ENCODE measurements at regions not wholly inside any gene's neighbourhood (a gene's known extent, or its start where the extent isn't known, plus 50 kb on each side); places are given as distances from the start of the nearest gene placed in this dataset.

DNA sequence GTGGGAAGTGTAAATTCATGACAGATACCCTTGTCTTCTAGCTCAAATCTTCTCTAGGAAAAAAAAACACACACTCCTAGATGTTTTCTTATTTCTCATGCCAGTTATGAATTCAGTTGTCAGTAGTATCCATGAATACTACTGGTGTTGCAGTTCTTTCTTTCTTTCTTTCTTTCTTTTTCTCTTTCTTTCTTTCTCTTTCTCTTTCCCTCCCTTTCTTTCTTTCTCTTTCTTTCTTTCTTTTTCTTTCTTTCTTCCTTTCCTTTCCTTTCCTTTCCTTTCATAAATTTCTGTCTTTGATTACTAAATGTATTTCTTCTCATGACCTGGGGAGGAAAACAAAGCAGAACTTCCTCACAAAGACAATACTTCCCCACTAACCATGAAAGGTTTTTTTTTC lies 253.8 kb downstream of the PCDH7 start:
- H3K4me2 ChIP-seq (ENCODE audit: low read length) = no peak overlapping the region
- no peaks in the 10 kb centered on the region for H4K20me1 ChIP-seq (ENCODE audit: insufficient read depth, low read length)
- no peaks in the 10 kb centered on the region for H3F3A ChIP-seq (ENCODE audit: insufficient read depth, low read length)
- no peak for TF ChIP-seq EZH2 (IDR thresholded peaks at IDR 0.05; ENCODE audit: borderline replicate concordance, low read length)
- TF ChIP-seq, protein P1, sequence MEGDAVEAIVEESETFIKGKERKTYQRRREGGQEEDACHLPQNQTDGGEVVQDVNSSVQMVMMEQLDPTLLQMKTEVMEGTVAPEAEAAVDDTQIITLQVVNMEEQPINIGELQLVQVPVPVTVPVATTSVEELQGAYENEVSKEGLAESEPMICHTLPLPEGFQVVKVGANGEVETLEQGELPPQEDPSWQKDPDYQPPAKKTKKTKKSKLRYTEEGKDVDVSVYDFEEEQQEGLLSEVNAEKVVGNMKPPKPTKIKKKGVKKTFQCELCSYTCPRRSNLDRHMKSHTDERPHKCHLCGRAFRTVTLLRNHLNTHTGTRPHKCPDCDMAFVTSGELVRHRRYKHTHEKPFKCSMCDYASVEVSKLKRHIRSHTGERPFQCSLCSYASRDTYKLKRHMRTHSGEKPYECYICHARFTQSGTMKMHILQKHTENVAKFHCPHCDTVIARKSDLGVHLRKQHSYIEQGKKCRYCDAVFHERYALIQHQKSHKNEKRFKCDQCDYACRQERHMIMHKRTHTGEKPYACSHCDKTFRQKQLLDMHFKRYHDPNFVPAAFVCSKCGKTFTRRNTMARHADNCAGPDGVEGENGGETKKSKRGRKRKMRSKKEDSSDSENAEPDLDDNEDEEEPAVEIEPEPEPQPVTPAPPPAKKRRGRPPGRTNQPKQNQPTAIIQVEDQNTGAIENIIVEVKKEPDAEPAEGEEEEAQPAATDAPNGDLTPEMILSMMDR (IDR thresholded peaks at IDR 0.05; ENCODE audit: low read length) = no peak
- H2AFZ ChIP-seq (ENCODE audit: low read length) = no peak overlapping the region
- no peak overlapping the region for H3K9ac ChIP-seq (ENCODE audit: low read length)
- no peak overlapping the region for H3K27ac ChIP-seq (ENCODE audit: low read depth, low read length, poor library complexity, severe bottlenecking)
- no peaks in the 10 kb centered on the region for H3K27me3 ChIP-seq (ENCODE audit: insufficient read depth, low read length)
- no peak overlapping the region for H3K4me3 ChIP-seq (ENCODE audit: low read depth, low read length, poor library complexity, severe bottlenecking)
- no peaks in the 10 kb centered on the region for H3K36me3 ChIP-seq (ENCODE audit: insufficient read depth, low read length)
- H3K79me2 ChIP-seq (ENCODE audit: insufficient read depth, low read length) = no peaks in the 10 kb centered on the region
- no peaks in the 10 kb centered on the region for H3K9me2 ChIP-seq (ENCODE audit: low read depth, low read length)
- H3K4me1 ChIP-seq (ENCODE audit: insufficient read depth, low read length, severe bottlenecking) = no peaks in the 10 kb centered on the region
- no peaks in the 10 kb centered on the region for H3K9me3 ChIP-seq (ENCODE audit: low read length)

GRCh38 chr4:30979402-30979801 lies 259.2 kb downstream of the PCDH7 start:
- no peak for TF ChIP-seq EZH2 (IDR thresholded peaks at IDR 0.05; ENCODE audit: borderline replicate concordance, low read length)
- TF ChIP-seq, protein P1 (IDR thresholded peaks at IDR 0.05; ENCODE audit: low read length) = no peak
- no peak overlapping the region for H3K4me3 ChIP-seq (ENCODE audit: low read depth, low read length, poor library complexity, severe bottlenecking)
- no peaks in the 10 kb centered on the region for H3K4me1 ChIP-seq (ENCODE audit: insufficient read depth, low read length, severe bottlenecking)
- no peaks in the 10 kb centered on the region for H3K9me3 ChIP-seq (ENCODE audit: low read length)
- no peaks in the 10 kb centered on the region for H3F3A ChIP-seq (ENCODE audit: insufficient read depth, low read length)
- no peaks in the 10 kb centered on the region for H3K36me3 ChIP-seq (ENCODE audit: insufficient read depth, low read length)
- H3K27ac ChIP-seq (ENCODE audit: low read depth, low read length, poor library complexity, severe bottlenecking) = no peak overlapping the region
- H3K9ac ChIP-seq (ENCODE audit: low read length) = no peak overlapping the region
- no peak overlapping the region for H2AFZ ChIP-seq (ENCODE audit: low read length)
- no peaks in the 10 kb centered on the region for H3K79me2 ChIP-seq (ENCODE audit: insufficient read depth, low read length)
- no peaks in the 10 kb centered on the region for H3K27me3 ChIP-seq (ENCODE audit: insufficient read depth, low read length)
- H3K9me2 ChIP-seq (ENCODE audit: low read depth, low read length) = no peaks in the 10 kb centered on the region
- no peaks in the 10 kb centered on the region for H4K20me1 ChIP-seq (ENCODE audit: insufficient read depth, low read length)
- H3K4me2 ChIP-seq (ENCODE audit: low read length) = no peak overlapping the region

DNA sequence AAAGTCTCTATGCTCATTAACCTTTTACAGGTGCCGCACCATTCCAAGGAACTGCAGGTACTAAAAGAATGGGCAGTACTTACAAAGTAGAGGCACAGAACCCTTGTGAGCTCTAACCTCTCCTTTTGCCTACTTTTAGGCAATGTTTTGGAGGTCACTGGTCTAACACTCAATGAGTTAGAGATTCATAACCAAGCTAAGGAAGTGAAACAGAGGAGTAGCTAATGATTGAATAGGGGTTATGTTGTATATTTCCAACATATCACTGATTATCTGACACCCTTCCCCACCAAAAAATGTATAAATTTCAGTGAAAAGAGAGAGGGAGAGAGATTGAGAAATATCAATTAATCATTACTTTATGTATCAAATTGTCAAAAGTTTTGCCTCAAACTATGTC lies 269.3 kb downstream of the PCDH7 start:
- Histone ChIP-seq H3K9ac (ENCODE audit: low read length) (no peak overlapping the region), H3K79me2 (ENCODE audit: insufficient read depth, low read length) (no peaks in the 10 kb centered on the region), H3K9me3 (ENCODE audit: low read length) (no peaks in the 10 kb centered on the region), H3K4me2 (ENCODE audit: low read length) (no peak overlapping the region), H3K4me3 (ENCODE audit: low read depth, low read length, poor library complexity, severe bottlenecking) (no peak overlapping the region), H3K27me3 (ENCODE audit: insufficient read depth, low read length) (no peaks in the 10 kb centered on the region), H3K4me1 (ENCODE audit: insufficient read depth, low read length, severe bottlenecking) (no peaks in the 10 kb centered on the region), H3K9me2 (ENCODE audit: low read depth, low read length) (no peaks in the 10 kb centered on the region), H3F3A (ENCODE audit: insufficient read depth, low read length) (no peaks in the 10 kb centered on the region), H4K20me1 (ENCODE audit: insufficient read depth, low read length) (no peaks in the 10 kb centered on the region), H3K36me3 (ENCODE audit: insufficient read depth, low read length) (no peaks in the 10 kb centered on the region), H2AFZ (ENCODE audit: low read length) (no peak overlapping the region), H3K27ac (ENCODE audit: low read depth, low read length, poor library complexity, severe bottlenecking) (no peak overlapping the region)
- TF ChIP-seq EZH2 (IDR thresholded peaks at IDR 0.05; ENCODE audit: borderline replicate concordance, low read length) = no peak
- TF ChIP-seq, protein P1 (IDR thresholded peaks at IDR 0.05; ENCODE audit: low read length) = no peak

All from OCI-LY1 (cell line).